Duodenal mucosa (tissue), 2 donors: ENCODE measurements at regions not wholly inside any gene's neighbourhood (a gene's known extent, or its start where the extent isn't known, plus 50 kb on each side); places are given as distances from the start of the nearest gene placed in this dataset.
"Not testable (repeated sequence)": the region's sequence is repeated elsewhere in the genome, so short reads cannot be mapped to it uniquely, and the experiment has no call there.

Source experiments
- H3K27ac ChIP-seq: one replicate; pipeline ENCODE4 v1.7.0; 2013; ENCODE audit warnings: low read depth, low read length
- H3K27me3 ChIP-seq, 2 donors: one replicate each; pipeline ENCODE4 v1.7.0; 2013; ENCODE audit warnings: low read length in 2 of 2, control low read depth in 1 of 2; ENCODE audit not compliant: insufficient read depth in 2 of 2, control insufficient read depth in 1 of 2
- H3K36me3 ChIP-seq, 2 donors: one replicate each; pipeline ENCODE4 v1.7.0; 2013; ENCODE audit warnings: low read length in 2 of 2, control low read depth in 1 of 2; ENCODE audit not compliant: insufficient read depth in 2 of 2, control insufficient read depth in 1 of 2
- H3K4me1 ChIP-seq, 2 donors: one replicate each; pipeline ENCODE4 v1.7.0; 2013; ENCODE audit warnings: low read length in 2 of 2, control low read depth in 1 of 2; ENCODE audit not compliant: insufficient read depth in 2 of 2, control insufficient read depth in 1 of 2
- H3K4me3 ChIP-seq, 2 donors: one replicate each; pipeline ENCODE4 v1.7.0; 2013; ENCODE audit warnings: low read length in 2 of 2, low read depth in 1 of 2
- H3K9ac ChIP-seq, 2 donors: one replicate each; pipeline ENCODE4 v1.7.0; 2013; ENCODE audit warnings: low read length in 2 of 2, low read depth in 1 of 2
- H3K9me3 ChIP-seq, 2 donors: one replicate each; pipeline ENCODE4 v1.7.0; 2013; ENCODE audit warnings: low read length in 2 of 2, control low read depth in 1 of 2; ENCODE audit not compliant: control insufficient read depth in 1 of 2

- H3K9me3 ChIP-seq: no peaks in the 10 kb centered on the region
- no peak overlapping the region for H3K27ac ChIP-seq
- H3K9ac ChIP-seq: no peak overlapping the region
- H3K4me1 ChIP-seq: no peaks in the 10 kb centered on the region
- H3K36me3 ChIP-seq: no peaks in the 10 kb centered on the region
- no peak overlapping the region for H3K4me3 ChIP-seq
- no peaks in the 10 kb centered on the region for H3K27me3 ChIP-seq
Observed at GRCh38 chr18:10094655-10095054, 180.8 kb downstream of the VAPA start.

GRCh38 chr18:10095356-10095755 lies 181.5 kb downstream of the VAPA start:
- Histone ChIP-seq H3K4me3 (no peak overlapping the region), H3K9me3 (no peaks in the 10 kb centered on the region), H3K9ac (no peak overlapping the region), H3K36me3 (no peaks in the 10 kb centered on the region), H3K27me3 (no peaks in the 10 kb centered on the region), H3K4me1 (no peaks in the 10 kb centered on the region), H3K27ac (no peak overlapping the region)

- no peak overlapping the region for H3K4me3 ChIP-seq
- H3K27me3 ChIP-seq: no peaks in the 10 kb centered on the region
- no peaks in the 10 kb centered on the region for H3K9me3 ChIP-seq
- no peak overlapping the region for H3K27ac ChIP-seq
- no peaks in the 10 kb centered on the region for H3K4me1 ChIP-seq
- no peaks in the 10 kb centered on the region for H3K36me3 ChIP-seq
- no peak overlapping the region for H3K9ac ChIP-seq
Observed at GRCh38 chr18:10099539-10100140, 185.8 kb downstream of the VAPA start.

- H3K27ac ChIP-seq: no peak overlapping the region
- H3K27me3 ChIP-seq: no peaks in the 10 kb centered on the region
- no peaks in the 10 kb centered on the region for H3K36me3 ChIP-seq
- H3K9me3 ChIP-seq: no peaks in the 10 kb centered on the region
- H3K4me1 ChIP-seq: no peaks in the 10 kb centered on the region
- no peak overlapping the region for H3K9ac ChIP-seq
- H3K4me3 ChIP-seq: no peak overlapping the region
Observed at GRCh38 chr18:10100196-10100595, 186.4 kb downstream of the VAPA start.

GRCh38 chr18:10100941-10101701 lies 187.3 kb downstream of the VAPA start:
- Histone ChIP-seq H3K9me3 (no peaks in the 10 kb centered on the region), H3K27me3 (no peaks in the 10 kb centered on the region), H3K4me1 (no peaks in the 10 kb centered on the region), H3K36me3 (no peaks in the 10 kb centered on the region), H3K27ac (no peak overlapping the region), H3K4me3 (no peak overlapping the region), H3K9ac (no peak overlapping the region)

- no peaks in the 10 kb centered on the region for H3K27me3 ChIP-seq
- no peak overlapping the region for H3K27ac ChIP-seq
- no peaks in the 10 kb centered on the region for H3K36me3 ChIP-seq
- no peaks in the 10 kb centered on the region for H3K4me1 ChIP-seq
- no peak overlapping the region for H3K4me3 ChIP-seq
- H3K9me3 ChIP-seq: no peaks in the 10 kb centered on the region
- no peak overlapping the region for H3K9ac ChIP-seq
Observed at GRCh38 chr18:10101729-10102128, 187.9 kb downstream of the VAPA start.

GRCh38 chr18:10105118-10105517 lies 191.3 kb downstream of the VAPA start:
- not testable (repeated sequence) for H3K4me3 ChIP-seq, H3K4me1 ChIP-seq, H3K27me3 ChIP-seq, H3K9me3 ChIP-seq, H3K27ac ChIP-seq, H3K9ac ChIP-seq, H3K36me3 ChIP-seq

GRCh38 chr18:10111191-10111590 lies 197.4 kb downstream of the VAPA start:
- no peaks in the 10 kb centered on the region for H3K27me3 ChIP-seq
- no peak overlapping the region for H3K4me3 ChIP-seq
- no peaks in the 10 kb centered on the region for H3K4me1 ChIP-seq
- H3K36me3 ChIP-seq: no peaks in the 10 kb centered on the region
- no peaks in the 10 kb centered on the region for H3K9me3 ChIP-seq
- H3K27ac ChIP-seq: no peak overlapping the region
- no peak overlapping the region for H3K9ac ChIP-seq

- H3K27ac ChIP-seq: no peak overlapping the region
Observed at GRCh38 chr18:10111944-10112343, 198.1 kb downstream of the VAPA start.

GRCh38 chr18:10113121-10114022 lies 199.6 kb downstream of the VAPA start:
- no peak overlapping the region for H3K27ac ChIP-seq
- no peaks in the 10 kb centered on the region for H3K36me3 ChIP-seq
- H3K4me1 ChIP-seq: no peaks in the 10 kb centered on the region
- no peak overlapping the region for H3K4me3 ChIP-seq
- H3K27me3 ChIP-seq: no peaks in the 10 kb centered on the region
- H3K9me3 ChIP-seq: no peaks in the 10 kb centered on the region
- H3K9ac ChIP-seq: no peak overlapping the region

More at GRCh38 chr18:10111944-10112343, 198.1 kb downstream of the VAPA start:
- Histone ChIP-seq H3K36me3 (no peaks in the 10 kb centered on the region), H3K9ac (no peak overlapping the region), H3K9me3 (no peaks in the 10 kb centered on the region), H3K4me1 (no peaks in the 10 kb centered on the region), H3K27me3 (no peaks in the 10 kb centered on the region), H3K4me3 (no peak overlapping the region)
